H9 (cell line): ENCODE measurements at regions not wholly inside any gene's neighbourhood (a gene's known extent, or its start where the extent isn't known, plus 50 kb on each side); places are given as distances from the start of the nearest gene placed in this dataset.

ENCODE experiments used
- DNase-seq: peaks from one replicate; pipeline ENCODE4 v3.0.0-alpha.2; 2017
- H2AFZ ChIP-seq: one replicate; pipeline ENCODE4 v1.6.1; 2013; ENCODE audit warnings: mild to moderate bottlenecking, low read length, control low read depth, moderate library complexity
- H2AK5ac ChIP-seq: 2 replicates; pipeline ENCODE4 v1.6.1; 2013; ENCODE audit warnings: low read length, control low read depth, mixed read lengths; ENCODE audit not compliant: insufficient read length
- H2BK120ac ChIP-seq: one replicate; pipeline ENCODE4 v1.6.1; 2013; ENCODE audit warnings: low read depth, mild to moderate bottlenecking, low read length, control low read depth, inconsistent platforms; ENCODE audit not compliant: poor library complexity, severe bottlenecking
- H2BK12ac ChIP-seq: 2 replicates; pipeline ENCODE4 v1.6.1; 2013; ENCODE audit warnings: low read length, control low read depth, mixed read lengths, low read depth; ENCODE audit not compliant: insufficient read length
- H2BK15ac ChIP-seq: 2 replicates; pipeline ENCODE4 v1.6.1; 2013; ENCODE audit warnings: low read depth, low read length, control low read depth
- H2BK20ac ChIP-seq: one replicate; pipeline ENCODE4 v1.6.1; 2013; ENCODE audit warnings: low read depth, mild to moderate bottlenecking, low read length, control low read depth, inconsistent platforms; ENCODE audit not compliant: poor library complexity, severe bottlenecking
- H2BK5ac ChIP-seq: 2 replicates; pipeline ENCODE4 v1.6.1; 2013; ENCODE audit warnings: low read length, control low read depth, mixed read lengths; ENCODE audit not compliant: insufficient read length
- H3K14ac ChIP-seq: 2 replicates; pipeline ENCODE4 v1.6.1; 2013; ENCODE audit warnings: low read length, control low read depth; ENCODE audit not compliant: insufficient read depth
- H3K18ac ChIP-seq: 2 replicates; pipeline ENCODE4 v1.6.1; 2013; ENCODE audit warnings: low read depth, mild to moderate bottlenecking, mixed read lengths, low read length, control low read depth; ENCODE audit not compliant: insufficient read length
- H3K23ac ChIP-seq: 2 replicates; pipeline ENCODE4 v1.6.1; 2013; ENCODE audit warnings: low read length, control low read depth, mixed read lengths, low read depth; ENCODE audit not compliant: insufficient read length
- H3K23me2 ChIP-seq: 2 replicates; pipeline ENCODE4 v1.6.1; 2013; ENCODE audit warnings: low read depth, mild to moderate bottlenecking, mixed read lengths, low read length, control low read depth; ENCODE audit not compliant: insufficient read length, poor library complexity, severe bottlenecking
- H3K27ac ChIP-seq: 2 replicates; pipeline ENCODE4 v1.5.1; 2013; ENCODE audit warnings: low read length, control low read depth, mixed read lengths, low read depth; ENCODE audit not compliant: insufficient read length
- H3K27me3 ChIP-seq: 2 replicates; pipeline ENCODE4 v1.6.1; 2013; ENCODE audit warnings: low read length, control low read depth, inconsistent platforms; ENCODE audit not compliant: insufficient read depth
- H3K4ac ChIP-seq: 2 replicates; pipeline ENCODE4 v1.6.1; 2013; ENCODE audit warnings: low read depth, mild to moderate bottlenecking, control low read depth, inconsistent platforms, low read length, moderate library complexity
- H3K4me1 ChIP-seq: 2 replicates; pipeline ENCODE4 v1.6.1; 2013; ENCODE audit warnings: low read length, control low read depth, inconsistent platforms; ENCODE audit not compliant: insufficient read depth
- H3K4me2 ChIP-seq: 2 replicates; pipeline ENCODE4 v1.6.1; 2013; ENCODE audit warnings: low read length, control low read depth, mixed read lengths; ENCODE audit not compliant: insufficient read length, insufficient read depth
- H3K56ac ChIP-seq: 2 replicates; pipeline ENCODE4 v1.6.1; 2013; ENCODE audit warnings: low read depth, mild to moderate bottlenecking, mixed read lengths, low read length, control low read depth; ENCODE audit not compliant: insufficient read length
- H3K79me1 ChIP-seq: 2 replicates; pipeline ENCODE4 v1.6.1; 2013; ENCODE audit warnings: low read depth, mild to moderate bottlenecking, moderate library complexity, low read length, control low read depth, inconsistent platforms; ENCODE audit not compliant: insufficient read depth, poor library complexity, severe bottlenecking
- H3K79me2 ChIP-seq: 2 replicates; pipeline ENCODE4 v1.6.1; 2013; ENCODE audit warnings: low read length, control low read depth, inconsistent platforms; ENCODE audit not compliant: insufficient read depth
- H3K9ac ChIP-seq: 2 replicates; pipeline ENCODE4 v1.6.1; 2013; ENCODE audit warnings: low read length, control low read depth, mixed read lengths; ENCODE audit not compliant: insufficient read length; ENCODE audit errors: extremely low read depth
- H3K9me3 ChIP-seq: one replicate; pipeline ENCODE4 v1.6.1; 2013; ENCODE audit warnings: low read depth, low read length, inconsistent platforms; ENCODE audit not compliant: control insufficient read depth
- H3T11ph ChIP-seq: one replicate; pipeline ENCODE4 v1.6.1; 2013; ENCODE audit warnings: mild to moderate bottlenecking, low read length, control low read depth, inconsistent platforms
- H4K20me1 ChIP-seq: one replicate; pipeline ENCODE4 v1.6.1; 2013; ENCODE audit not compliant: control insufficient read depth, insufficient read length, insufficient read depth
- H4K5ac ChIP-seq: 2 replicates; pipeline ENCODE4 v1.6.1; 2013; ENCODE audit warnings: low read depth, mild to moderate bottlenecking, mixed read lengths, low read length, control low read depth; ENCODE audit not compliant: insufficient read length
- H4K8ac ChIP-seq: replicated peaks from 2 replicates; pipeline ENCODE4 v1.6.1; 2013; ENCODE audit warnings: low read length, control low read depth, mixed read lengths, low read depth; ENCODE audit not compliant: insufficient read length
- H4K91ac ChIP-seq: 2 replicates; pipeline ENCODE4 v1.6.1; 2013; ENCODE audit warnings: low read depth, mild to moderate bottlenecking, moderate library complexity, mixed read lengths, low read length, control low read depth; ENCODE audit not compliant: insufficient read length
- H3K27ac Mint-ChIP-seq, 3 experiments: 2 replicates in 2 of 3; 3 replicates in 1 of 3; pipeline ENCODE4 v1.8.0; 2020 to 2021; ENCODE audit warnings: mixed read lengths in 3 of 3, mild to moderate bottlenecking in 1 of 3, moderate library complexity in 1 of 3
- H3K27me3 Mint-ChIP-seq: 2 replicates; pipeline ENCODE4 v1.8.0; 2021; ENCODE audit warnings: low read depth, mild to moderate bottlenecking, moderate library complexity, mixed read lengths
- H3K36me3 Mint-ChIP-seq, 3 experiments: 2 replicates in 2 of 3; 3 replicates in 1 of 3; pipeline ENCODE4 v1.8.0; 2020 to 2021; ENCODE audit warnings: low read depth in 3 of 3, mixed read lengths in 3 of 3; ENCODE audit not compliant: insufficient read depth in 1 of 3
- H3K4me1 Mint-ChIP-seq, 2 experiments: 2 replicates each; pipeline ENCODE4 v1.8.0; 2020; ENCODE audit warnings: mixed read lengths in 2 of 2
- H3K4me3 Mint-ChIP-seq, 2 experiments: 2 replicates in 1 of 2; 3 replicates in 1 of 2; pipeline ENCODE4 v1.8.0; 2020 to 2021; ENCODE audit warnings: mild to moderate bottlenecking in 2 of 2, mixed read lengths in 2 of 2, moderate library complexity in 1 of 2
- H3K9me3 Mint-ChIP-seq, 2 experiments: 2 replicates in 1 of 2; 3 replicates in 1 of 2; pipeline ENCODE4 v1.8.0; 2020; ENCODE audit warnings: mild to moderate bottlenecking in 2 of 2, mixed read lengths in 2 of 2, moderate library complexity in 1 of 2
- CTCF ChIP-seq: fragments of 200-600 bp; sonication (generic); conservative IDR thresholded peaks from 3 replicates; pipeline ENCODE4 v1.8.0; 2021; ENCODE audit warnings: antibody characterized with exemption, mild to moderate bottlenecking
- WGBS: extraction: QIAGEN DNeasy Blood & Tissue Kit; methylation state at CpG from one replicate; pipeline ENCODE4 v1.1.7; 2013; ENCODE audit warnings: missing lambda C conversion rate, low lambda C conversion rate, mixed read lengths; ENCODE audit not compliant: insufficient read length; ENCODE audit errors: extremely low coverage; 5-methylcytosine and 5-hydroxymethylcytosine counted together

GRCh38 chr5:174636094-174636493, 88.3 kb upstream of the MSX2 start:
- Histone ChIP-seq H2BK5ac (no peak overlapping the region), H3K27ac (no peak overlapping the region), H2BK15ac (no peak overlapping the region), H4K8ac (no peak overlapping the region), H2BK12ac (no peak overlapping the region), H3K9me3 (no peaks in the 10 kb centered on the region), H2AFZ (no peak overlapping the region), H3K9ac (no peak overlapping the region), H2AK5ac (no peak overlapping the region), H3K23ac (no peak overlapping the region), H3K56ac (no peak overlapping the region), H3K27me3 (no peaks in the 10 kb centered on the region), H3T11ph (no peak overlapping the region), H3K4ac (no peak overlapping the region), H4K5ac (no peak overlapping the region), H3K79me1 (no peaks in the 10 kb centered on the region), H3K23me2 (no peaks in the 10 kb centered on the region), H2BK20ac (no peak overlapping the region), H4K20me1 (no peaks in the 10 kb centered on the region), H3K4me1 (no peaks in the 10 kb centered on the region), H4K91ac (no peak overlapping the region), H3K79me2 (no peaks in the 10 kb centered on the region), H2BK120ac (no peak overlapping the region), H3K4me2 (no peak overlapping the region), H3K18ac (no peak overlapping the region), H3K14ac (no peak overlapping the region; the same call in 1 of the 2 replicates)
- no CpG with 5 or more reads among the region's 6 CpGs for WGBS
- Mint-ChIP-seq H3K36me3 (no peaks in the 10 kb centered on the region), H3K4me3 (no peak overlapping the region), H3K27ac (no peak overlapping the region; a peak in 1 of 7 replicates), H3K4me1 (peaks cover 4 to 8% of the 10 kb centered on the region in 2 experiments; a peak in 1 of 4 replicates), H3K9me3 (no peaks in the 10 kb centered on the region), H3K27me3 (peaks cover 7% of the 10 kb centered on the region)
- DNase-seq, result no peak
- no peak for TF ChIP-seq CTCF
